Neural progenitor cell (in vitro differentiated cells): ENCODE measurements at regions not wholly inside any gene's neighbourhood (a gene's known extent, or its start where the extent isn't known, plus 50 kb on each side); places are given as distances from the start of the nearest gene placed in this dataset.

Experiments used
- CTCF ChIP-seq: fragments of 200-600 bp; sonication (generic); IDR thresholded peaks from 2 replicates; pipeline ENCODE4 v1.5.1; 2017; ENCODE audit warnings: antibody characterized with exemption, mild to moderate bottlenecking
- EZH2 ChIP-seq: fragments of 200-600 bp; sonication (generic); IDR thresholded peaks from 2 replicates; pipeline ENCODE4 v1.6.1; 2017; ENCODE audit warnings: antibody characterized with exemption, mild to moderate bottlenecking, moderate library complexity

GRCh38 chr2:106948540-106948939, 62.6 kb upstream of the ST6GAL2 start:
- no peak for TF ChIP-seq CTCF
- no peak for TF ChIP-seq EZH2
